ENCODE measurements at regions not wholly inside any gene's neighbourhood (a gene's known extent, or its start where the extent isn't known, plus 50 kb on each side); places are given as distances from the start of the nearest gene placed in this dataset.

DNA sequence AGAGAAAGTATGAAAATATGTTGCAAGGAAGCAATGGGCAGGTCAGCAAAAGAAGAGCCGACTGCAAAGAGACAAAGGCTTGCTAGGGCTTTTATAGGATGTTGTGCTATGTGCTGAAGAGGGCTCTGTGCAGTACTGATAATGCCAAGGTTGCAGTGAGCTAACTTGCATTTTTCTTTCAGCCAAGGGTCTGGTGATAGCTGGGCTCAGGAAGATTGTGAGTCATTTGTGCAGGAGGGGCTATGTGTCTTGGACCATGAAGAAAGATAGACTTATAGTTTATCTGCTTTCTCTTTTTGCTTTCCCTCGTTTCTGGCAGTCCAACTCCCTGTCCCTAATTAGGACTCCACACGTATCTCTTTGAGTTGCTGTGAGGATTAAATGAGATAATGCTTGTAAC is 64.5 kb upstream of the LRIG1 start:
- TF ChIP-seq CTCF (IDR thresholded peaks at IDR 0.05; ENCODE audit: insufficient read depth, low read length, poor library complexity, severe bottlenecking) (no peak), EZH2phosphoT487 (conservative IDR thresholded peaks at IDR 0.05; ENCODE audit: low read length) (no peak)

Measured in SU-DHL-6 (cell line).